HepG2 (cell line): ENCODE measurements at regions not wholly inside any gene's neighbourhood (a gene's known extent, or its start where the extent isn't known, plus 50 kb on each side); places are given as distances from the start of the nearest gene placed in this dataset.

ENCODE experiments used
- CTCF ChIP-seq: sonication (generic); formaldehyde crosslinking; IDR thresholded peaks from 2 replicates; pipeline ENCODE4 v1.5.0; 2020; ENCODE audit warnings: mild to moderate bottlenecking, missing genetic modification reagents, moderate library complexity
- ELF1 ChIP-seq: sonication (generic); formaldehyde crosslinking; IDR thresholded peaks from 2 replicates; pipeline ENCODE4 v1.4.0; 2020; ENCODE audit warnings: missing genetic modification reagents
- MZF1 ChIP-seq: sonication (generic); formaldehyde crosslinking; IDR thresholded peaks from 2 replicates; pipeline ENCODE4 v1.8.1; 2023; ENCODE audit warnings: mild to moderate bottlenecking, missing genetic modification reagents, borderline replicate concordance
- SRF ChIP-seq: IDR thresholded peaks from 2 replicates; pipeline ENCODE4 v1.6.1; 2011; ENCODE audit warnings: mild to moderate bottlenecking, low read depth, low read length, moderate library complexity
- TFE3 ChIP-seq: IDR thresholded peaks from 2 replicates; pipeline ENCODE4 v1.6.1; 2016
- ZBTB3 ChIP-seq: sonication (generic); formaldehyde crosslinking; IDR thresholded peaks from 2 replicates; pipeline ENCODE4 v1.4.0; 2020; ENCODE audit warnings: low read depth, mild to moderate bottlenecking, moderate library complexity, missing genetic modification reagents, borderline replicate concordance
- ZBTB33 ChIP-seq: sonication (generic); formaldehyde crosslinking; IDR thresholded peaks from 2 replicates; pipeline ENCODE4 v1.4.0; 2020; ENCODE audit warnings: missing genetic modification reagents
- ZNF292 ChIP-seq: sonication (generic); formaldehyde crosslinking; IDR thresholded peaks from 2 replicates; pipeline ENCODE4 v1.8.1; 2022; ENCODE audit warnings: mild to moderate bottlenecking, low read depth, missing genetic modification reagents, borderline replicate concordance
- TF ChIP-seq, protein P1 (sequence below): sonication (generic); formaldehyde crosslinking; IDR thresholded peaks from 2 replicates; pipeline ENCODE4 v1.4.0; 2020; ENCODE audit warnings: missing genetic modification reagents
- TF ChIP-seq, protein P2 (sequence below): sonication (generic); formaldehyde crosslinking; IDR thresholded peaks from 2 replicates; pipeline ENCODE4 v1.8.0; 2022; ENCODE audit warnings: mild to moderate bottlenecking, missing genetic modification reagents, moderate library complexity

DNA sequence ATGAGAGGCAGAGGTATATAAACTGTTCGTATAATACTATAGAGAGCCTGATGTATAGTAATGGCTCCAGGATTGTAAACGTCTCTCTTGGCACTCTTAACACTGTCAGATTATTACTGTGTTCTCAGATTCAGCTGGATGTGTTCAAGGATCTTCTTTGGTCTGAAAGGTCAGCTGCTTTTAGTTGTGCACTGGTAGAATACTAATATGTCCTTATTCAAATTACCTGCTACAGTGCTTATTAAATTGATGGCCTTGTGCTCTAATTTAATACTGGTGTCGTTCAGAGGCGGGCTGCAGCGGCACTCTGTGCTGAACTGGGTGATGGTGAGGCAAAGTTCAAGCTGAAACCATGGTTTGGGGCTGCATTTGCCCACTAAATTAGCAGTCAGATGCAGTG, 216.7 kb upstream of the ARRDC3 start:
- TF ChIP-seq, protein P1, sequence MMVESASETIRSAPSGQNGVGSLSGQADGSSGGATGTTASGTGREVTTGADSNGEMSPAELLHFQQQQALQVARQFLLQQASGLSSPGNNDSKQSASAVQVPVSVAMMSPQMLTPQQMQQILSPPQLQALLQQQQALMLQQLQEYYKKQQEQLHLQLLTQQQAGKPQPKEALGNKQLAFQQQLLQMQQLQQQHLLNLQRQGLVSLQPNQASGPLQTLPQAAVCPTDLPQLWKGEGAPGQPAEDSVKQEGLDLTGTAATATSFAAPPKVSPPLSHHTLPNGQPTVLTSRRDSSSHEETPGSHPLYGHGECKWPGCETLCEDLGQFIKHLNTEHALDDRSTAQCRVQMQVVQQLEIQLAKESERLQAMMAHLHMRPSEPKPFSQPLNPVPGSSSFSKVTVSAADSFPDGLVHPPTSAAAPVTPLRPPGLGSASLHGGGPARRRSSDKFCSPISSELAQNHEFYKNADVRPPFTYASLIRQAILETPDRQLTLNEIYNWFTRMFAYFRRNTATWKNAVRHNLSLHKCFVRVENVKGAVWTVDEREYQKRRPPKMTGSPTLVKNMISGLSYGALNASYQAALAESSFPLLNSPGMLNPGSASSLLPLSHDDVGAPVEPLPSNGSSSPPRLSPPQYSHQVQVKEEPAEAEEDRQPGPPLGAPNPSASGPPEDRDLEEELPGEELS, result no peak
- no peak for TF ChIP-seq ELF1
- TF ChIP-seq CTCF (CRISPR knock-in tag), result no peak
- TF ChIP-seq, protein P2, sequence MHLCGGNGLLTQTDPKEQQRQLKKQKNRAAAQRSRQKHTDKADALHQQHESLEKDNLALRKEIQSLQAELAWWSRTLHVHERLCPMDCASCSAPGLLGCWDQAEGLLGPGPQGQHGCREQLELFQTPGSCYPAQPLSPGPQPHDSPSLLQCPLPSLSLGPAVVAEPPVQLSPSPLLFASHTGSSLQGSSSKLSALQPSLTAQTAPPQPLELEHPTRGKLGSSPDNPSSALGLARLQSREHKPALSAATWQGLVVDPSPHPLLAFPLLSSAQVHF (CRISPR knock-in tag), result no peak
- TF ChIP-seq ZNF292 (CRISPR knock-in tag), result no peak
- TF ChIP-seq ZBTB33, result no peak
- TF ChIP-seq ZBTB3 (CRISPR knock-in tag), result no peak
- no peak for TF ChIP-seq SRF
- TF ChIP-seq TFE3 (CRISPR knock-in tag), result no peak
- TF ChIP-seq MZF1 (CRISPR knock-in tag), result no peak
